ENCODE measurements at regions not wholly inside any gene's neighbourhood (a gene's known extent, or its start where the extent isn't known, plus 50 kb on each side); places are given as distances from the start of the nearest gene placed in this dataset.

GRCh38 chr7:9785211-9785610, 1188.5 kb upstream of the PHF14 start:
- WGBS, 2 donors: 22 to 34% methylated on average over 1 of the region's 1 CpG

GRCh38 chr7:9796241-9796640, 1177.4 kb upstream of the PHF14 start:
- DNase-seq (no peak), ATAC-seq (no peak)
- TF ChIP-seq POLR2A (IDR thresholded peaks at IDR 0.05) (no peak), CTCF (IDR thresholded peaks at IDR 0.05) (no peak)
- Histone ChIP-seq H3K4me3 (no peak overlapping the region), H3K27ac (no peak overlapping the region), H3K36me3 (replicated peaks in 1 of 2; ENCODE audit: insufficient read depth in 1 of 2, low read depth in 2 of 2) (no peaks in the 10 kb centered on the region), H3K27me3 (no peaks in the 10 kb centered on the region), H3K4me1 (no peaks in the 10 kb centered on the region), H3K9me3 (no peaks in the 10 kb centered on the region)
- WGBS, 2 donors: 38 to 46% methylated on average over 1 of the region's 1 CpG
- intact Hi-C loops (cut with DNase I): no loop called here

More at GRCh38 chr7:9785211-9785610, 1188.5 kb upstream of the PHF14 start:
- Histone ChIP-seq H3K4me1 (no peaks in the 10 kb centered on the region), H3K27ac (no peak overlapping the region), H3K36me3 (replicated peaks in 1 of 2; ENCODE audit: insufficient read depth in 1 of 2, low read depth in 2 of 2) (no peaks in the 10 kb centered on the region), H3K4me3 (no peak overlapping the region), H3K9me3 (no peaks in the 10 kb centered on the region), H3K27me3 (no peaks in the 10 kb centered on the region)
- no peak for TF ChIP-seq CTCF (IDR thresholded peaks at IDR 0.05)
- TF ChIP-seq POLR2A (IDR thresholded peaks at IDR 0.05): no peak
- ATAC-seq (no peak), DNase-seq (no peak)
- intact Hi-C loops (cut with DNase I): no loop called here

DNA sequence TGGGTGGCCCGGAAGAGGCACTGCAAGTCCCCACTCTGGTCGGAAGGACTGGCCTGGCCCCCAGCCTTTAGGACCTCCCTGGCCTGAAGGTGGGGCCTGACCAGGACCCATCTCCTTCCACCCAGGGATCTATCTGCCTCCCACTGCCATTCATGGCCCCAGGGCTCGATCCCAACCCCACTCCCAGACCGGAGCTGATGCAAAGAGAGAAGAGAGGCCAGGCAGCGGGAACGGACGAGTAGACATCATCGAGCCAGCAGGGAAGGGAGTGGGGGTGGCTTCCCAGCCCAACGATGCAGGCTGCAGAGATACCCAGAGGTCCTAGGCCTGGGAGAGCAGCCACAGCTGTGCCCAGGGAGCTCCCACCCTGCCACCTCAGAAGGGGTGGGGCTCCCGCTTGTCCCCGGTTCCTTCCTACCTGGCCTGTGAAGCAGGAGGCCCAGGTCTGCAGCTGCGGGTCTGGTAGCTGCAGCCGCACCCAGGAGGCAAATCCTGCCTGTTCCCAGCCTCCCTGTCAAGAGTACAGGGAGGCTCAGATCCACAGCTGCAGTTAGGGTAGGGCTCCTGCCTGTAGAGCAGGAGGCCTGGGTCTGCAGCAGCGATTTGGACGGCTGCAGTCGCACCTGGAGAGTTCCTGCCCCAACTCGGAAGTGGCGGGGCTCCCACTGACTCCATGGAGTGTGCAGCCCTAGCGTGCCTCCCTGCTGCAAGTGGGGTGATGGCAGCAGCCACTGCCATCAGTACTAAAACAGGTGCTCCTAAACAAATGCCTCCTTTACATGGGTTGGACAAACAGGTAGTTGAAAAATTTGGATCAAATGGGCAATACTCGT, 1151.0 kb upstream of the PHF14 start:
- 73 to 82% methylated on average over 12 to 20 of the region's 20 CpGs for WGBS, 2 donors
- peaks cover 0 to under 1% (median 0%) of the 10 kb centered on the region in 3 donors for H3K9me3 ChIP-seq
- DNase-seq: no peak
- H3K27me3 ChIP-seq: no peaks in the 10 kb centered on the region
- ATAC-seq: no peak
- H3K36me3 ChIP-seq (replicated peaks in 1 of 2; ENCODE audit: insufficient read depth in 1 of 2, low read depth in 2 of 2): no peaks in the 10 kb centered on the region
- H3K4me3 ChIP-seq: no peak overlapping the region
- intact Hi-C loops (cut with DNase I): no loop called here
- TF ChIP-seq POLR2A (IDR thresholded peaks at IDR 0.05) (no peak), CTCF (IDR thresholded peaks at IDR 0.05) (no peak)
- H3K27ac ChIP-seq: no peak overlapping the region
- no peaks in the 10 kb centered on the region for H3K4me1 ChIP-seq

GRCh38 chr7:9835199-9835598, 1138.5 kb upstream of the PHF14 start:
- Histone ChIP-seq H3K27ac (no peak overlapping the region), H3K4me3 (no peak overlapping the region), H3K36me3 (replicated peaks in 1 of 2; ENCODE audit: insufficient read depth in 1 of 2, low read depth in 2 of 2) (no peaks in the 10 kb centered on the region), H3K27me3 (no peaks in the 10 kb centered on the region), H3K9me3 (no peaks in the 10 kb centered on the region), H3K4me1 (no peaks in the 10 kb centered on the region)
- no peak for TF ChIP-seq CTCF (IDR thresholded peaks at IDR 0.05)
- no peak for TF ChIP-seq POLR2A (IDR thresholded peaks at IDR 0.05)
- intact Hi-C loops (cut with DNase I): no loop called here
- ATAC-seq (no peak), DNase-seq (no peak)
- WGBS, 2 donors: 29 to 35% methylated on average over 3 of the region's 3 CpGs

DNA sequence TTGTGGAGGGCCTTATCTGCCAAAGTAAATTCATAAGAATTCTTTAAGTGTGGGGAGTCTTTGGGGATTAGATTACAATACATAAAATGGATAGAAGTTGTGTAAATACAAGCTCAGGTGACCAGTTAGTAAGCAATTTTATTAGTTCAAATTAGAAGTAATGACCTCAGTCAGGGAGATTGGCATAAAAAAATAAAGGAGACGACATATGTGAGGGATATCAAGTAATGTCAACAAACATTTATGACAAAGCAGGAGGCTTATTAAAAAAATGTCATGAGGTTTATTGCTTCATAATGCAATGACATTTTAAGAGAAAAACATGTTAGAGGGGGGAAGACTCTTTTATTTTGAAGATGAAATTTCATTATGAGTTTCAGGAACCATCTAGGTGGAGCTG, 1137.0 kb upstream of the PHF14 start:
- intact Hi-C loops (cut with DNase I): no loop called here

More for the DNA sequence above, 1137.0 kb upstream of the PHF14 start:
- H3K27me3 ChIP-seq: no peaks in the 10 kb centered on the region
- no peak for ATAC-seq
- no peaks in the 10 kb centered on the region for H3K9me3 ChIP-seq
- H3K36me3 ChIP-seq (replicated peaks in 1 of 2; ENCODE audit: insufficient read depth in 1 of 2, low read depth in 2 of 2): no peaks in the 10 kb centered on the region
- no peak overlapping the region for H3K27ac ChIP-seq
- no peak overlapping the region for H3K4me3 ChIP-seq
- 35 to 50% methylated on average over 1 of the region's 1 CpG for WGBS, 2 donors
- TF ChIP-seq POLR2A (IDR thresholded peaks at IDR 0.05): no peak
- TF ChIP-seq CTCF (IDR thresholded peaks at IDR 0.05): no peak
- H3K4me1 ChIP-seq: no peaks in the 10 kb centered on the region
- DNase-seq: no peak
